Memory B cell (primary cell): ENCODE measurements at regions not wholly inside any gene's neighbourhood (a gene's known extent, or its start where the extent isn't known, plus 50 kb on each side); places are given as distances from the start of the nearest gene placed in this dataset.
"Not testable (repeated sequence)": the region's sequence is repeated elsewhere in the genome, so short reads cannot be mapped to it uniquely, and the experiment has no call there.

Source experiments
- ATAC-seq: fragments of 150-1000 bp; cut with Tn5 transposase; 2 replicates; pipeline ENCODE4 v1.10.0; 2021; ENCODE audit warnings: low read depth, mild to moderate bottlenecking, moderate library complexity
- DNase-seq, 2 donors: peaks; one replicate each; pipeline ENCODE4 v3.0.0; 2022; ENCODE audit warnings: low spot score in 2 of 2
- H3K27ac Mint-ChIP-seq: one replicate; pipeline ENCODE4 v1.8.0; 2022; ENCODE audit warnings: mild to moderate bottlenecking, moderate library complexity, mixed read lengths
- H3K27me3 Mint-ChIP-seq: one replicate; pipeline ENCODE4 v1.8.0; 2022; ENCODE audit warnings: mixed read lengths
- H3K36me3 Mint-ChIP-seq: one replicate; pipeline ENCODE4 v1.8.0; 2022; ENCODE audit warnings: mild to moderate bottlenecking, mixed read lengths
- H3K4me1 Mint-ChIP-seq: one replicate; pipeline ENCODE4 v1.8.0; 2022; ENCODE audit warnings: mixed read lengths
- H3K4me3 Mint-ChIP-seq: one replicate; pipeline ENCODE4 v1.8.0; 2022; ENCODE audit warnings: mild to moderate bottlenecking, moderate library complexity, mixed read lengths
- H3K9me3 Mint-ChIP-seq: one replicate; pipeline ENCODE4 v1.8.0; 2022; ENCODE audit warnings: mixed read lengths

GRCh38 chr2:4765787-4766530, 926.2 kb upstream of the SOX11 start:
- DNase-seq: no peak
- Mint-ChIP-seq H3K9me3 (no peaks in the 10 kb centered on the region), H3K4me1 (no peaks in the 10 kb centered on the region), H3K27me3 (no peaks in the 10 kb centered on the region), H3K27ac (no peak overlapping the region), H3K36me3 (no peaks in the 10 kb centered on the region), H3K4me3 (no peak overlapping the region)
- no peak for ATAC-seq

- Mint-ChIP-seq H3K36me3 (no peaks in the 10 kb centered on the region), H3K27ac (no peak overlapping the region), H3K27me3 (no peaks in the 10 kb centered on the region), H3K4me3 (no peak overlapping the region), H3K9me3 (peaks cover 5% of the 10 kb centered on the region), H3K4me1 (no peaks in the 10 kb centered on the region)
- DNase-seq: no peak
- ATAC-seq: no peak
These were observed 916.5 kb upstream of the SOX11 start for GRCh38 chr2:4775668-4776067.

- Mint-ChIP-seq H3K4me3 (no peak overlapping the region), H3K4me1 (no peaks in the 10 kb centered on the region), H3K27me3 (no peaks in the 10 kb centered on the region), H3K36me3 (no peaks in the 10 kb centered on the region), H3K9me3 (peaks cover 11% of the 10 kb centered on the region), H3K27ac (no peak overlapping the region)
- DNase-seq (no peak), ATAC-seq (no peak)
These were observed 911.5 kb upstream of the SOX11 start for GRCh38 chr2:4780679-4781078.

- Mint-ChIP-seq H3K9me3 (peaks cover 12% of the 10 kb centered on the region), H3K27ac (no peak overlapping the region), H3K36me3 (no peaks in the 10 kb centered on the region), H3K27me3 (no peaks in the 10 kb centered on the region), H3K4me3 (no peak overlapping the region), H3K4me1 (no peaks in the 10 kb centered on the region)
- ATAC-seq (no peak), DNase-seq (no peak)
These were observed 909.5 kb upstream of the SOX11 start for GRCh38 chr2:4782647-4783046.

GRCh38 chr2:4791488-4791887, 900.7 kb upstream of the SOX11 start:
- H3K9me3 Mint-ChIP-seq: peaks cover 9% of the 10 kb centered on the region
- ATAC-seq: no peak

GRCh38 chr2:4792126-4792525, 900.1 kb upstream of the SOX11 start:
- Mint-ChIP-seq H3K9me3 (peaks cover 6% of the 10 kb centered on the region), H3K36me3 (no peaks in the 10 kb centered on the region), H3K27me3 (no peaks in the 10 kb centered on the region), H3K4me3 (no peak overlapping the region), H3K27ac (no peak overlapping the region), H3K4me1 (no peaks in the 10 kb centered on the region)
- no peak for ATAC-seq
- DNase-seq: no peak

More at GRCh38 chr2:4791488-4791887, 900.7 kb upstream of the SOX11 start:
- no peak for DNase-seq
- Mint-ChIP-seq H3K36me3 (no peaks in the 10 kb centered on the region), H3K4me1 (no peaks in the 10 kb centered on the region), H3K4me3 (no peak overlapping the region), H3K27ac (no peak overlapping the region), H3K27me3 (no peaks in the 10 kb centered on the region)

- ATAC-seq: no peak
- Mint-ChIP-seq H3K4me1 (no peaks in the 10 kb centered on the region), H3K27ac (no peak overlapping the region), H3K9me3 (no peaks in the 10 kb centered on the region), H3K4me3 (no peak overlapping the region), H3K36me3 (no peaks in the 10 kb centered on the region), H3K27me3 (no peaks in the 10 kb centered on the region)
- DNase-seq: no peak
These were observed 888.8 kb upstream of the SOX11 start for GRCh38 chr2:4803396-4803795.

- H3K4me1 Mint-ChIP-seq, H3K4me3 Mint-ChIP-seq, H3K27me3 Mint-ChIP-seq, DNase-seq, H3K9me3 Mint-ChIP-seq, ATAC-seq, H3K27ac Mint-ChIP-seq, H3K36me3 Mint-ChIP-seq: not testable (repeated sequence)
These were observed 878.0 kb upstream of the SOX11 start for GRCh38 chr2:4814137-4814536.

GRCh38 chr2:4827836-4828235, 864.3 kb upstream of the SOX11 start:
- ATAC-seq (no peak), DNase-seq (no peak)
- Mint-ChIP-seq H3K27me3 (no peaks in the 10 kb centered on the region), H3K4me3 (no peak overlapping the region), H3K9me3 (no peaks in the 10 kb centered on the region), H3K4me1 (no peaks in the 10 kb centered on the region), H3K36me3 (no peaks in the 10 kb centered on the region), H3K27ac (no peak overlapping the region)

- H3K27me3 Mint-ChIP-seq: no peaks in the 10 kb centered on the region
- H3K27ac Mint-ChIP-seq: no peak overlapping the region
- no peaks in the 10 kb centered on the region for H3K9me3 Mint-ChIP-seq
- ATAC-seq (no peak), DNase-seq (no peak)
- H3K4me3 Mint-ChIP-seq: no peak overlapping the region
- H3K4me1 Mint-ChIP-seq: no peaks in the 10 kb centered on the region
- H3K36me3 Mint-ChIP-seq: no peaks in the 10 kb centered on the region
These were observed 863.4 kb upstream of the SOX11 start for GRCh38 chr2:4828682-4829374.

GRCh38 chr2:4831751-4832150, 860.4 kb upstream of the SOX11 start:
- H3K27ac Mint-ChIP-seq: no peak overlapping the region

GRCh38 chr2:4832642-4833041, 859.5 kb upstream of the SOX11 start:
- no peak for ATAC-seq
- no peaks in the 10 kb centered on the region for H3K36me3 Mint-ChIP-seq
- no peaks in the 10 kb centered on the region for H3K27me3 Mint-ChIP-seq
- no peaks in the 10 kb centered on the region for H3K4me1 Mint-ChIP-seq
- no peak overlapping the region for H3K27ac Mint-ChIP-seq
- H3K9me3 Mint-ChIP-seq: peaks cover 1% of the 10 kb centered on the region
- no peak overlapping the region for H3K4me3 Mint-ChIP-seq
- no peak for DNase-seq

More at GRCh38 chr2:4831751-4832150, 860.4 kb upstream of the SOX11 start:
- no peaks in the 10 kb centered on the region for H3K4me1 Mint-ChIP-seq
- DNase-seq: no peak
- H3K27me3 Mint-ChIP-seq: no peaks in the 10 kb centered on the region
- no peak overlapping the region for H3K4me3 Mint-ChIP-seq
- H3K9me3 Mint-ChIP-seq: no peaks in the 10 kb centered on the region
- H3K36me3 Mint-ChIP-seq: no peaks in the 10 kb centered on the region
- ATAC-seq: no peak

- H3K4me1 Mint-ChIP-seq: no peaks in the 10 kb centered on the region
- H3K27ac Mint-ChIP-seq: no peak overlapping the region
- H3K9me3 Mint-ChIP-seq: peaks cover 1% of the 10 kb centered on the region
- no peak for ATAC-seq
- H3K27me3 Mint-ChIP-seq: no peaks in the 10 kb centered on the region
- DNase-seq: no peak
- no peak overlapping the region for H3K4me3 Mint-ChIP-seq
- H3K36me3 Mint-ChIP-seq: no peaks in the 10 kb centered on the region
These were observed 853.6 kb upstream of the SOX11 start for GRCh38 chr2:4838626-4839025.

- H3K27ac Mint-ChIP-seq: no peak overlapping the region
- ATAC-seq: no peak
- no peak for DNase-seq
These were observed 851.4 kb upstream of the SOX11 start for GRCh38 chr2:4840791-4841190.

GRCh38 chr2:4844881-4845280, 847.3 kb upstream of the SOX11 start:
- no peaks in the 10 kb centered on the region for H3K27me3 Mint-ChIP-seq
- no peak overlapping the region for H3K27ac Mint-ChIP-seq
- ATAC-seq: no peak
- H3K36me3 Mint-ChIP-seq: no peaks in the 10 kb centered on the region
- no peaks in the 10 kb centered on the region for H3K9me3 Mint-ChIP-seq
- no peaks in the 10 kb centered on the region for H3K4me1 Mint-ChIP-seq
- no peak overlapping the region for H3K4me3 Mint-ChIP-seq
- no peak for DNase-seq

More at GRCh38 chr2:4840791-4841190, 851.4 kb upstream of the SOX11 start:
- no peaks in the 10 kb centered on the region for H3K36me3 Mint-ChIP-seq
- peaks cover 1% of the 10 kb centered on the region for H3K9me3 Mint-ChIP-seq
- no peaks in the 10 kb centered on the region for H3K27me3 Mint-ChIP-seq
- no peak overlapping the region for H3K4me3 Mint-ChIP-seq
- H3K4me1 Mint-ChIP-seq: no peaks in the 10 kb centered on the region
